Glutamatergic neuron (in vitro differentiated cells): ENCODE measurements at regions not wholly inside any gene's neighbourhood (a gene's known extent, or its start where the extent isn't known, plus 50 kb on each side); places are given as distances from the start of the nearest gene placed in this dataset.

Experiments
- DNase-seq: peaks from one replicate; pipeline ENCODE4 v3.0.0; 2022
- H3K27ac Mint-ChIP-seq: one replicate; pipeline ENCODE4 v1.8.0; 2020; ENCODE audit warnings: mild to moderate bottlenecking, mixed read lengths, inconsistent platforms; ENCODE audit not compliant: unreplicated experiment
- H3K27me3 Mint-ChIP-seq: one replicate; pipeline ENCODE4 v1.8.0; 2020; ENCODE audit warnings: mild to moderate bottlenecking, moderate library complexity, mixed read lengths, inconsistent platforms; ENCODE audit not compliant: unreplicated experiment
- H3K36me3 Mint-ChIP-seq: one replicate; pipeline ENCODE4 v1.8.0; 2020; ENCODE audit warnings: mild to moderate bottlenecking, mixed read lengths, inconsistent platforms; ENCODE audit not compliant: unreplicated experiment
- H3K4me1 Mint-ChIP-seq: one replicate; pipeline ENCODE4 v1.8.0; 2020; ENCODE audit warnings: mild to moderate bottlenecking, low read depth, mixed read lengths, inconsistent platforms; ENCODE audit not compliant: unreplicated experiment
- H3K4me3 Mint-ChIP-seq: one replicate; pipeline ENCODE4 v1.8.0; 2020; ENCODE audit warnings: mild to moderate bottlenecking, mixed read lengths, inconsistent platforms; ENCODE audit not compliant: unreplicated experiment
- H3K9me3 Mint-ChIP-seq: one replicate; pipeline ENCODE4 v1.8.0; 2020; ENCODE audit warnings: mild to moderate bottlenecking, moderate library complexity, mixed read lengths, inconsistent platforms; ENCODE audit not compliant: unreplicated experiment
- CTCF ChIP-seq: fragments of 200-600 bp; sonication (generic); IDR thresholded peaks from one replicate; pipeline ENCODE4 v1.5.0; 2021; ENCODE audit not compliant: partially characterized antibody, unreplicated experiment

- Mint-ChIP-seq H3K4me3 (no peak overlapping the region), H3K27me3 (no peaks in the 10 kb centered on the region), H3K4me1 (peaks cover 5% of the 10 kb centered on the region), H3K27ac (no peak overlapping the region), H3K9me3 (no peaks in the 10 kb centered on the region), H3K36me3 (no peaks in the 10 kb centered on the region)
- DNase-seq = no peak
- no peak for TF ChIP-seq CTCF
Observed at GRCh38 chr1:221317537-221317936, 424.4 kb downstream of the DUSP10 start.

- Mint-ChIP-seq H3K4me1 (no peaks in the 10 kb centered on the region), H3K27ac (no peak overlapping the region), H3K36me3 (peaks cover 9% of the 10 kb centered on the region), H3K27me3 (no peaks in the 10 kb centered on the region), H3K9me3 (no peaks in the 10 kb centered on the region), H3K4me3 (no peak overlapping the region)
- no peak for TF ChIP-seq CTCF
- DNase-seq = no peak
Observed at GRCh38 chr1:221327954-221328353, 413.9 kb downstream of the DUSP10 start.

- no peaks in the 10 kb centered on the region for H3K9me3 Mint-ChIP-seq
- DNase-seq = no peak
- H3K4me3 Mint-ChIP-seq = no peak overlapping the region
- no peak overlapping the region for H3K27ac Mint-ChIP-seq
- no peak for TF ChIP-seq CTCF
- H3K27me3 Mint-ChIP-seq = no peaks in the 10 kb centered on the region
- H3K36me3 Mint-ChIP-seq = peaks cover 9% of the 10 kb centered on the region
- no peaks in the 10 kb centered on the region for H3K4me1 Mint-ChIP-seq
Observed at GRCh38 chr1:221328371-221328770, 413.5 kb downstream of the DUSP10 start.

- H3K4me1 Mint-ChIP-seq = peaks cover 7% of the 10 kb centered on the region
- H3K36me3 Mint-ChIP-seq = peaks cover 9% of the 10 kb centered on the region
- no peaks in the 10 kb centered on the region for H3K9me3 Mint-ChIP-seq
- no peak overlapping the region for H3K27ac Mint-ChIP-seq
- TF ChIP-seq CTCF = no peak
- no peak overlapping the region for H3K4me3 Mint-ChIP-seq
- DNase-seq = no peak
- H3K27me3 Mint-ChIP-seq = no peaks in the 10 kb centered on the region
Observed at GRCh38 chr1:221331273-221332183, 410.4 kb downstream of the DUSP10 start.

- H3K4me3 Mint-ChIP-seq = no peak overlapping the region
- TF ChIP-seq CTCF = no peak
- no peak overlapping the region for H3K27ac Mint-ChIP-seq
- peaks cover 9% of the 10 kb centered on the region for H3K36me3 Mint-ChIP-seq
- no peaks in the 10 kb centered on the region for H3K9me3 Mint-ChIP-seq
- DNase-seq = no peak
- H3K4me1 Mint-ChIP-seq = peaks cover 7% of the 10 kb centered on the region
- no peaks in the 10 kb centered on the region for H3K27me3 Mint-ChIP-seq
Observed at GRCh38 chr1:221334062-221334461, 407.8 kb downstream of the DUSP10 start.
